PFSK-1 (cell line): ENCODE measurements at regions not wholly inside any gene's neighbourhood (a gene's known extent, or its start where the extent isn't known, plus 50 kb on each side); places are given as distances from the start of the nearest gene placed in this dataset.

Source experiments
- FOXP2 ChIP-seq: optimal IDR thresholded peaks from 2 replicates; pipeline ENCODE3; 2011; ENCODE audit warnings: borderline replicate concordance, control low read depth, inconsistent platforms; ENCODE audit not compliant: insufficient read depth; ENCODE audit errors: extremely low read length, extremely low read depth
- POLR2AphosphoS5 ChIP-seq: IDR thresholded peaks from 2 replicates; pipeline ENCODE4 v1.6.1; 2012; ENCODE audit warnings: low read depth, mild to moderate bottlenecking, control low read depth, low read length, moderate library complexity
- REST ChIP-seq, 2 experiments: IDR thresholded peaks; 2 replicates each; pipeline versions ENCODE4 v1.6.1 to v1.8.0; 2011 to 2012; ENCODE audit warnings: low read depth in 2 of 2, low read length in 2 of 2, control low read depth in 1 of 2, inconsistent platforms in 1 of 2, mild to moderate bottlenecking in 1 of 2, moderate library complexity in 1 of 2; ENCODE audit not compliant: insufficient read depth in 1 of 2
- SIN3A ChIP-seq: IDR thresholded peaks from 2 replicates; pipeline ENCODE4 v1.6.1; 2012; ENCODE audit warnings: mild to moderate bottlenecking, low read length, moderate library complexity, borderline replicate concordance; ENCODE audit not compliant: insufficient read depth
- TAF1 ChIP-seq: IDR thresholded peaks from 2 replicates; pipeline ENCODE4 v1.6.1; 2012; ENCODE audit warnings: low read length, control low read depth, borderline replicate concordance; ENCODE audit not compliant: insufficient read depth

- TF ChIP-seq REST (IDR thresholded peaks at IDR 0.05; ENCODE audit: insufficient read depth in 1 of 2, low read depth in 2 of 2, low read length in 2 of 2) (no peak), POLR2AphosphoS5 (no peak), FOXP2 (no peak), TAF1 (no peak), SIN3A (no peak)
Measured at GRCh38 chr2:58768715-58769080, 527.6 kb upstream of the FANCL start.

GRCh38 chr2:58767828-58768714, 526.9 kb upstream of the FANCL start:
- TF ChIP-seq SIN3A (no peak), FOXP2 (no peak), POLR2AphosphoS5 (no peak), REST (IDR thresholded peaks at IDR 0.05; ENCODE audit: insufficient read depth in 1 of 2, low read depth in 2 of 2, low read length in 2 of 2) (no peak), TAF1 (no peak)

- TF ChIP-seq FOXP2 (no peak), REST (IDR thresholded peaks at IDR 0.05; ENCODE audit: insufficient read depth in 1 of 2, low read depth in 2 of 2, low read length in 2 of 2) (no peak), SIN3A (no peak), TAF1 (no peak), POLR2AphosphoS5 (no peak)
Measured at GRCh38 chr2:58764338-58765104, 523.4 kb upstream of the FANCL start.

- TF ChIP-seq TAF1 (no peak), FOXP2 (no peak), POLR2AphosphoS5 (no peak), SIN3A (no peak), REST (IDR thresholded peaks at IDR 0.05; ENCODE audit: insufficient read depth in 1 of 2, low read depth in 2 of 2, low read length in 2 of 2) (no peak)
Measured at GRCh38 chr2:58762176-58762781, 521.2 kb upstream of the FANCL start.
